Peyer's patch (tissue), 4 donors: ENCODE measurements at regions not wholly inside any gene's neighbourhood (a gene's known extent, or its start where the extent isn't known, plus 50 kb on each side); places are given as distances from the start of the nearest gene placed in this dataset.

Experiments used
- CTCF ChIP-seq, 6 experiments: fragments of 450-650 bp in 4 of 6; fragments of 200-600 bp in 2 of 6; sonication (generic) in 1 of 6; IDR thresholded peaks; one replicate each; pipeline ENCODE4 v1.5.1; 2017 to 2019; ENCODE audit warnings: antibody characterized with exemption in 6 of 6, mild to moderate bottlenecking in 3 of 6, moderate library complexity in 1 of 6
- POLR2A ChIP-seq, 2 donors: fragments of 450-650 bp; IDR thresholded peaks; one replicate each; pipeline ENCODE4 v1.5.1; 2017; ENCODE audit warnings: antibody characterized with exemption in 2 of 2, mild to moderate bottlenecking in 2 of 2, moderate library complexity in 2 of 2

GRCh38 chr2:3128786-3129185, 248.8 kb downstream of the EIPR1 start:
- no peak for TF ChIP-seq POLR2A (IDR thresholded peaks at IDR 0.05)
- TF ChIP-seq CTCF (IDR thresholded peaks at IDR 0.05) = no peak
